Hippocampal formation (tissue), 2 donors: ENCODE measurements at regions not wholly inside any gene's neighbourhood (a gene's known extent, or its start where the extent isn't known, plus 50 kb on each side); places are given as distances from the start of the nearest gene placed in this dataset.

Source experiments
- DNase-seq, 2 donors: peaks; one replicate each; lab custom pipeline; 2025; lab: John Stamatoyannopoulos, UW

GRCh38 chr20:56957737-56958553 lies 308.5 kb downstream of the BMP7 start:
- DNase-seq, result no peak

- no peak for DNase-seq
These were observed 301.5 kb downstream of the BMP7 start for GRCh38 chr20:56964901-56965300.

GRCh38 chr20:56967916-56968315 lies 298.5 kb downstream of the BMP7 start:
- DNase-seq, result no peak

GRCh38 chr20:56968376-56969048 lies 297.9 kb downstream of the BMP7 start:
- DNase-seq, result no peak

- peak; percentile 0 to 23 for DNase-seq
These were observed 291.8 kb downstream of the BMP7 start for GRCh38 chr20:56974499-56975250.

GRCh38 chr20:56975838-56976237 lies 290.6 kb downstream of the BMP7 start:
- DNase-seq, result no peak

GRCh38 chr20:56976336-56976735 lies 290.1 kb downstream of the BMP7 start:
- DNase-seq, result no peak

GRCh38 chr20:56978475-56978874 lies 288.0 kb downstream of the BMP7 start:
- DNase-seq, result no peak

GRCh38 chr20:56979125-56979524 lies 287.3 kb downstream of the BMP7 start:
- DNase-seq, result no peak

- no peak for DNase-seq
These were observed 285.1 kb downstream of the BMP7 start for GRCh38 chr20:56981301-56981700.

- DNase-seq, result no peak
These were observed 282.6 kb downstream of the BMP7 start for GRCh38 chr20:56983813-56984212.

- no peak for DNase-seq
These were observed 281.3 kb downstream of the BMP7 start for GRCh38 chr20:56985066-56985685.

- no peak for DNase-seq
These were observed 280.0 kb downstream of the BMP7 start for GRCh38 chr20:56986476-56986875.

GRCh38 chr20:56986931-56987720 lies 279.3 kb downstream of the BMP7 start:
- DNase-seq, result no peak

- no peak for DNase-seq
These were observed 278.5 kb downstream of the BMP7 start for GRCh38 chr20:56987986-56988385.

GRCh38 chr20:56988446-56988845 lies 278.0 kb downstream of the BMP7 start:
- DNase-seq, result no peak

GRCh38 chr20:56989516-56989915 lies 276.9 kb downstream of the BMP7 start:
- no peak for DNase-seq

GRCh38 chr20:56993020-56993559 lies 273.4 kb downstream of the BMP7 start:
- DNase-seq, result no peak

- no peak for DNase-seq
These were observed 272.4 kb downstream of the BMP7 start for GRCh38 chr20:56994006-56994405.

GRCh38 chr20:56995149-56995548 lies 271.3 kb downstream of the BMP7 start:
- DNase-seq, result no peak

- no peak for DNase-seq
These were observed 270.8 kb downstream of the BMP7 start for GRCh38 chr20:56995635-56996075.
